GM18517 (cell line): ENCODE measurements at regions not wholly inside any gene's neighbourhood (a gene's known extent, or its start where the extent isn't known, plus 50 kb on each side); places are given as distances from the start of the nearest gene placed in this dataset.

Experiments used
- ATAC-seq: cut with Tn5 transposase; IDR thresholded peaks from one replicate; pipeline ENCODE4 v1.9.1; 2021; ENCODE audit warnings: mild to moderate bottlenecking, moderate library complexity; ENCODE audit not compliant: unreplicated experiment

DNA sequence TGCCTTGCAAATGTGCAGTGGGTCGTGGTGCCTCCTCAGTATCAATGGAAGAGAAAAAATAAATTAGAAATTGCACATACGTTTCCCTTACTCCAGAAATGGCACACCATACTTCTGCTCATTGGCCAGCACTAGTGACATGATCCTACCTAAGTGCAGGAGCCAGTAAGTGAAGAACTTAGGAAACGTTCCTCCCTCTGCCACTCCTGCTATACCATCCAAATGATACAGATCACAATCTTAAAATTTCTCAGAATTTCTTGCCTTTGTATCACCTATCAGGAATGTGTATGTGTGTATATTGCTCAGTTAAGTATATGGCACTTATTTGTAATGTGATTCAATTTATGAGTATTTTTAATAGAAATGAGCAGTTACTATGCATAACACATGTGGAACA, 237.0 kb upstream of the UBE2E3 start:
- ATAC-seq, result no peak

GRCh38 chr2:180742801-180743200, 237.6 kb upstream of the UBE2E3 start:
- ATAC-seq, result no peak

- no peak for ATAC-seq
Measured at GRCh38 chr2:180739070-180739469, 241.3 kb upstream of the UBE2E3 start.

DNA sequence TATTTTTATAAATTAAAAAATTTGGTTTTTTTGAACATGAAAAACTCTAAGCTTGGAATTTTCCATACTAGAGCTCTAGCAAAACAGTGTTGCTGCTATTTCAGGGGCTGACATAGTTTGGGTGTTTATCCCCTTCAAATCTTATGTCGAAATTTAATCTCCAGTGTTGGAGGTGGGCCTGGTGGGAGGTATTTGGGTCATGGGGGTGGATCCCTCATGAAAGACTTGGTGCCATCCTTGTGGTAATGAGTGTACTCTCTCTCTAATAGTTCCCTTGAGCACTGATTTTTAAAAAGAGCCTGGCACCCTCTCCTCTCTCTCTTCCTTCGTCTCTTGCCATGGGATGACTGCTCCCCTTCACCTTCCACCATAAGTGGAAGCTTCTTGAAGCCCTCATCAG, 244.6 kb upstream of the UBE2E3 start:
- no peak for ATAC-seq

DNA sequence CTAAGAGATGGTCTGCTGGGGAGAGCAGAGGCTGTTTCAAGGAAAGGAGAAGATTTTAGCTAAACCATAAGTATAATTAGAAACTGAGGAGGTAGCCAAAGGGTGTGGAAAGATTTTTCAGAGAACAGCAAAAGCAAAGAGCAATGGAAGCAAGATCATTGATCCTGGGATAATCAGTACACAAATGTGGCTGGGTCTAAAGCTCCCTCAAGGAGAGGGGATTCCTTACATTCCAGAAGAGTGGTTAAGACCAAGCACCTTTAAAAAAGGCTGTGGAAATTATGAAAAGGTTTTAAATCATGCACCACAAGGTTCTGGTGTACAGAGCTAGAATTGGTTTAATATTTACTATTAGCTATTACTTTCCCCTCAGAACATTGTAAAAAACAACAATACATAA, 246.0 kb upstream of the UBE2E3 start:
- ATAC-seq, result no peak

DNA sequence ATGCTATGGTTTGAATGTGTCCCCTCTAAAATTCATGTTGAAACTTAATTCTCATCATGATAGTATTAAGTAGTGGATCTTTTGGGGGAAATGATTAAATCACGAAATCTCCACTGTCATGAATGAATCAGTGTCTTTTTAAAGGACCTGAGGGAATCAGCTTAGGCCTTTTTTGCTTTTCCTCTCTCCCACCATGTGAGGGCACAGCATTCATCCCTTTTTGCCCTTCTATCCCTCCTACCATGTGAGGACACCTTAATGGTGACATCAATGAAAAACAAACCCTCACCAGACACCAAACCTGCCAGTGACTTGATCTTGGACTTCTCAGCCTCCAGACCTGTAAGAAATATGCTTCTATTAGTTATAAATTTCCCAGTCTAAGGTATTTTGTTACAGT, 247.1 kb upstream of the UBE2E3 start:
- ATAC-seq, result no peak

- no peak for ATAC-seq
Measured at GRCh38 chr2:180732337-180732736, 248.1 kb upstream of the UBE2E3 start.

- no peak for ATAC-seq
Measured at GRCh38 chr2:180730976-180731375, 249.4 kb upstream of the UBE2E3 start.

DNA sequence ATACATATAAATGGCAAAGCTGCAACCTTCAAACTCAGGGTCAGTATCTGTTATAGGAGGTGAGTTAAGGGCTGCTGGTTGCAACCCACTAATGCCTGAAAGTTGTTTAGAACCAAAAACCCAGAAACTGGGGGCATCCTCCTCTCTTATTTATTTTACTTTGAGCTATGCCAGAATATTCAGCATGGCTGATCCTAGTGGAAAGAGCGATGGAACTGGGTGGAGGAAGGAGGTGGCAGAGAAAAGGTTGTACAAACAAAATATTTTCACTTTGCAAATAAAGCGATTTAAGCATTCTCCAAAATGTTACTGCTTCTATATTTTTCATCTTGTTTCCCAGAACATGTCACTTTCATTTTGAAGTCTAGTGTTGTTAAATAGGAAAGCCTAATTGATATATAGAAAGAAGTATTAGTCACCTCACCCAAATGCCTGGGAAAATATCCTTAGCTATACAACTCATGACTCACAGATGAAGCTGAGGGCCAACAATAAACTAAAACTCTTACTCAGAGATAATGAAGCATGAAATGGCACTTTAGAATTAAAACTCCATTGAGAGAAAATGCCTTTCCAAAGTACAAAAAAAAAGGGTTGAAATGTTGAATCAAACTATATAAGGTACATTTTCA, 251.4 kb upstream of the UBE2E3 start:
- ATAC-seq, result no peak

GRCh38 chr2:180723712-180724111, 256.7 kb upstream of the UBE2E3 start:
- no peak for ATAC-seq

DNA sequence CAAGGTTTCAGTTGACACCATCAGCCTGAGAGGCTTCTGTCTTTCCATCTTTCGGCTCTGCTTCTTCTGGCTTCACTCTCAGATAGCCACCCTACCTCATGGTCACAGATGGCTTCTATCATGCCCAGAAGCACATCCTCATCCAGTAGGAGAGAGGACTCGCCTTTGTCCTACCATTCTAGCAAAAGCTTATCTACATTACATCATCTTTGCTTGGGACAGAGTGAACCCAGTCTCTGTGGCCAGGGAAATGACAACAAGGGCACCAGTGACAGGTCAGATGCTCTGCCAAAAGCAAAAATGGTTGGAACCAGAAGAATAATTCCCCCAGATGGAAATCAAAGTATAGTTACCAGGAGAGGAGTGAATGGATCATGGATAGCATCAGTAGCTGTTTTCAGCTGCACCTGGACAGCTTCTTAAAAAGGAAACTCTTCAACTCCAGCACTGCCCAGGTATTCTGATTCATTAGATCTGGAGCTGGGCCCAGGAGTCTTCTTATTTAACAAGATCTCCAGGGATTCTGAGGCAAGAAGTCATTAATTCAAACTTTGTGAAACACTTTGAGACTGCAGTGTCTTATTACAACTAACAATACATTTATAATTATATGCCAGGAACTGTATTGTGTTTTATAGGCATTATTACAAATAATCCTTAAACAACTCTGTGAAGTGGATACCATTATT, 257.7 kb upstream of the UBE2E3 start:
- no peak for ATAC-seq

DNA sequence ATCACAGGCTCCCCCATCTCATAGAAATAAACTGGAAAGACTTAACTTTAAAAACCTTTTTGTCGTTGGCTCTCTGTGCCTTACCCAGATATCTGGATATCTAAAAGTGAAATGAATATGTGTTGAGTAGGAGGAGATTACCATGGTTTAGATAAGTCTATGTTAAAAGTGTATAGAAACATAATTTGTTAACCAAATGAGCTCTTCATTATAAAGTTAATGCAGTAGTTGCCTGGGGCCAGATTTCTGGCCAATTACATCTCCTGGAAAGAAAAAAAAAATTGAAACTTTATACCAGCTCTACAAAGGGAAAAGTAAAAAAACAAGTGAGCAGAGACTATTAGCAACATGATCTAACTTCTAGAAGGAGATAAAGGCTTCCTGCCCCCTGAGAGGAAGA, 259.6 kb upstream of the UBE2E3 start:
- no peak for ATAC-seq

DNA sequence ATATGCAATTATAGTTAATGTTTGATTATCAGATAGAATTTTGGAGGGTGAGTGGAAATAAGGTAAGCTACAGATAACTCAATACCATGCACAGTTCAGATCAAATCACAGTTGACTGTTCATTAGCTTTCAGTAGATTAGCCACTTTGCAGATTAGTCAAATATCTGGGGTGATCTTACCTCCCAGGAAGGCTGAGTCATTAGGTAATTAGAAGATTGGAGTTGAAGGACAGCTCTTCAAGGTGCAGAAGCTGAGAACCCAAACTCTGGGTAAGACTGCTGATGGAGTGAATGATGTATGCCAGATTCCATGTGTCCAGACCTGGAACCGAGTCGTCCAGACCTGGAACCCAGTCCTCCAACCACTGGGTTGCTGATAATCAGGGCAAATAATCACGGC, 262.8 kb upstream of the UBE2E3 start:
- no peak for ATAC-seq

GRCh38 chr2:180716186-180717180, 263.9 kb upstream of the UBE2E3 start:
- ATAC-seq, result no peak

DNA sequence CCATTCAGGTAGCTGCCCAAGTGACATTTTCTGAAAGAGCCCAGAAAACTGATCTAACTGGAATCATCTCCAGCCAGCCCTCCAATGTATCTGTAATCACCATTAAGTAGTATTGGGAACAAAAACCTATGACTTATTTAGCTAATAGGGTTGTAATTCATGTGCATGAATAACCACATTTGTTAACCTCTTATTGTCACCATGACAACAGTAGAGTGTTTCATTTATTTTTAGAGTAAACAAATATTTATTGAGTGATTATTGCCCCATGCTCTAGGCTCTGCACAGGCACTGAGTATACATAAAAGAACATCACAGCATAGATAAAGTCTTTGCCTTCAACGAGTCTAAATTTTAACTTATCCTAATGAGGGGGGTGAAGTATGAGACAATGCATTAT, 265.4 kb upstream of the UBE2E3 start:
- ATAC-seq, result no peak

GRCh38 chr2:180709392-180710145, 270.8 kb upstream of the UBE2E3 start:
- ATAC-seq, result no peak

DNA sequence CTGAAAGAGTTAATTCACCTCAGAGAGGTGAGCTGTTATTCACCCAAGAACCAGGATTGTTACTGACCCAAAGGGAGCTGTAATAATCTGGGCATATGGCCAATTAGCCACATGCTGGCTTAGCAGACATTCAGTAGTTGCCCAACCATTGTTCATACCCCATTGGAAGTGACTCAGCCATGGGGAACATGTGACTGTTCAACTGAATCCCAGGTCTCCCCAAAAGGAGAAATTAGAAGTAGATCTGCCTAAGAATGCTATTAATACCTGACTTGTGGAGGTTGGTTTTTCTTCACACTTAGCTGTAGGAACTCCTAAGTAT, 272.6 kb upstream of the UBE2E3 start:
- no peak for ATAC-seq

DNA sequence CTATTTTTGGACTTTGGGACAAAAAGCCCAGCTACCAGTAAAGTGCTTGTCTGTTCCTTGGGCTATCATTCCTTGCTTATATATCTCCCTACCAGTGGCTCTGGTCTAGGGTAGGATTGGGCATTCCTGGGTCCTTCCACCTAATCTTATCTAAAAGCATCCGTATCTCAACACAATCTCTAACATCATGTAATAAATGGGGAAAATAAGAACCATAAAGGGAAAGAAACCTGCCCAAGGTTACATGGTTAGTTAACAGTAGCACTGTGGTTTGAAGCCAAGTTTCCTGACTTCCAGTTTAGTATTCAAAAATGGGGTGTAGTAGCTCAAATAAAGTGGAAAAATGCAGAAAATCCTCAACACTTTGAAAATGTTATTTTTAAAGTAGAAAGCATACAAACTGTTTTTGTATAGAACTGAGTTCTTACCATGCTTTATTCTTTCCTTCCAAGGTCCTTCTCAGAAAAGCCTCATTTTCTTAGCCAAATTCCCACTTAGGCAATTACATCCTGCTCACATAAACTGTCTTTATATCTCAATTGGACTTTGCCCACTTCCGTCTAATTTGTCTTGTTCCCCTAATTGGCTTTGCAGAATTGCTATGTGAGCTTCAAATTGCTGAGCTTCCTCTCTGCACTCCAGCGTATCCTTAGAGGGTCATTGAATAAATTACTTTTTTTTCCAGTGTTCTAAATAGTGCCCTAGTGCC, 273.1 kb upstream of the UBE2E3 start:
- ATAC-seq, result no peak

DNA sequence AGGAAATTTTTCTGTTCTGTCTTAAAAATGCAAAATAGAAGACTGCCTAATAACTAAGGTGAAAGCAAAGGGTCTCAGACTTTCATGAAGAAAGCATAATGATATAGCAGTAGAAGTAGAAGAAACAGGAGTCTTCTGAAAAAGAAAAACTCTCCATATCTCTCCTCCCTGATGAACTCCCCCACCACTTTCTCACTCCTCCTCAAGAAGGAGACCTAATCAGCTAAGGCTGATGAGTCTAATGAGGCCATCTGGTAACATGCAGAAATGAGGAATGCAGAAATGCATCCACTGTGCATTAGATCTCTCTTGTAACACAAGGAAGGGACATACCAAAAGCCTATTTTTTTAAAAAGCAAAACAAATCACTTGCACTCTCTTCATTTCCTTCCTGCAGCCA, 273.7 kb upstream of the UBE2E3 start:
- no peak for ATAC-seq

GRCh38 chr2:180705551-180705950, 274.9 kb upstream of the UBE2E3 start:
- no peak for ATAC-seq

- ATAC-seq, result no peak
Measured at GRCh38 chr2:180705122-180705521, 275.3 kb upstream of the UBE2E3 start.
